Osteoblast (primary cell): ENCODE measurements at regions not wholly inside any gene's neighbourhood (a gene's known extent, or its start where the extent isn't known, plus 50 kb on each side); places are given as distances from the start of the nearest gene placed in this dataset.

Experiments used
- DNase-seq: peaks from one replicate; pipeline ENCODE4 v3.0.0; 2011; ENCODE audit warnings: low spot score, mixed read lengths; ENCODE audit not compliant: insufficient read length; ENCODE audit errors: missing footprints
- H2AFZ ChIP-seq: 2 replicates; pipeline ENCODE4 v1.6.0; 2011; ENCODE audit warnings: mild to moderate bottlenecking, low read length
- H3K27ac ChIP-seq: 2 replicates; pipeline ENCODE4 v1.5.1; 2011; ENCODE audit warnings: mild to moderate bottlenecking, low read depth, low read length, moderate library complexity
- H3K27me3 ChIP-seq: 2 replicates; pipeline ENCODE4 v1.6.0; 2012; ENCODE audit warnings: mild to moderate bottlenecking, control low read depth, inconsistent platforms, low read length, moderate library complexity; ENCODE audit not compliant: insufficient read depth
- H3K36me3 ChIP-seq: 2 replicates; pipeline ENCODE4 v1.5.1; 2011; ENCODE audit warnings: mild to moderate bottlenecking, low read length, control low read depth, moderate library complexity; ENCODE audit not compliant: insufficient read depth
- H3K4me1 ChIP-seq: 2 replicates; pipeline ENCODE4 v1.5.1; 2011; ENCODE audit warnings: mild to moderate bottlenecking, low read length, control low read depth, moderate library complexity; ENCODE audit not compliant: insufficient read depth
- H3K4me2 ChIP-seq: 2 replicates; pipeline ENCODE4 v1.6.0; 2011; ENCODE audit warnings: mild to moderate bottlenecking, low read length; ENCODE audit not compliant: insufficient read depth
- H3K4me3 ChIP-seq: fragments of 200-600 bp; sonication (generic); 3 replicates; pipeline ENCODE4 v1.5.1; 2012; ENCODE audit warnings: mild to moderate bottlenecking, low read length, inconsistent platforms; ENCODE audit not compliant: insufficient read depth
- H3K79me2 ChIP-seq: 2 replicates; pipeline ENCODE4 v1.6.0; 2012; ENCODE audit warnings: mild to moderate bottlenecking, low read length, control low read depth, inconsistent platforms; ENCODE audit not compliant: insufficient read depth
- H3K9me3 ChIP-seq: 2 replicates; pipeline ENCODE4 v1.5.1; 2011; ENCODE audit warnings: low read depth, low read length, control low read depth
- H4K20me1 ChIP-seq: 2 replicates; pipeline ENCODE4 v1.6.0; 2012; ENCODE audit warnings: mild to moderate bottlenecking, low read length, control low read depth; ENCODE audit not compliant: insufficient read depth
- TF ChIP-seq, protein P1 (sequence below): IDR thresholded peaks from 2 replicates; pipeline ENCODE4 v1.5.1; 2011; ENCODE audit warnings: mild to moderate bottlenecking, low read depth, low read length, moderate library complexity; ENCODE audit errors: extremely low read depth

DNA sequence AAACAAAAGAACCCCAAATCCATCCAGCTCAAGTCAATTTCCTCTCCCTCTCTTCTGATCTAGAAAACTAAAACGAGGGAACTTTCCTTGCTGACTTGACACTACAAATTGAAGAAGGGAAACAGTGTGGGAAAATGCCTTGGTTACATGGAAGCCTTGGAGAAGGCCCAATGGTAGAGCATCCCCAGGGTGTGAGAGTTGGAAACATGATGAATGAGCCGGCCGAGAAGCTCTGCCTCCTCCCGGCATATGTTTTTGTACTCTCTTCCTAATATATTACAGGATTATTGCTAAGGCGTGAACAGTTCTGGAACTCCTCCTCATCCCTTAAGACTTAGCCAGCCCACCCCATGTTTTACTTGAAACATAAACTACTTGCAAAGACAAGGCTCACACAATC, 618.2 kb upstream of the MGMT start:
- TF ChIP-seq, protein P1, sequence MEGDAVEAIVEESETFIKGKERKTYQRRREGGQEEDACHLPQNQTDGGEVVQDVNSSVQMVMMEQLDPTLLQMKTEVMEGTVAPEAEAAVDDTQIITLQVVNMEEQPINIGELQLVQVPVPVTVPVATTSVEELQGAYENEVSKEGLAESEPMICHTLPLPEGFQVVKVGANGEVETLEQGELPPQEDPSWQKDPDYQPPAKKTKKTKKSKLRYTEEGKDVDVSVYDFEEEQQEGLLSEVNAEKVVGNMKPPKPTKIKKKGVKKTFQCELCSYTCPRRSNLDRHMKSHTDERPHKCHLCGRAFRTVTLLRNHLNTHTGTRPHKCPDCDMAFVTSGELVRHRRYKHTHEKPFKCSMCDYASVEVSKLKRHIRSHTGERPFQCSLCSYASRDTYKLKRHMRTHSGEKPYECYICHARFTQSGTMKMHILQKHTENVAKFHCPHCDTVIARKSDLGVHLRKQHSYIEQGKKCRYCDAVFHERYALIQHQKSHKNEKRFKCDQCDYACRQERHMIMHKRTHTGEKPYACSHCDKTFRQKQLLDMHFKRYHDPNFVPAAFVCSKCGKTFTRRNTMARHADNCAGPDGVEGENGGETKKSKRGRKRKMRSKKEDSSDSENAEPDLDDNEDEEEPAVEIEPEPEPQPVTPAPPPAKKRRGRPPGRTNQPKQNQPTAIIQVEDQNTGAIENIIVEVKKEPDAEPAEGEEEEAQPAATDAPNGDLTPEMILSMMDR = no peak
- no peaks in the 10 kb centered on the region for H3K4me1 ChIP-seq

DNA sequence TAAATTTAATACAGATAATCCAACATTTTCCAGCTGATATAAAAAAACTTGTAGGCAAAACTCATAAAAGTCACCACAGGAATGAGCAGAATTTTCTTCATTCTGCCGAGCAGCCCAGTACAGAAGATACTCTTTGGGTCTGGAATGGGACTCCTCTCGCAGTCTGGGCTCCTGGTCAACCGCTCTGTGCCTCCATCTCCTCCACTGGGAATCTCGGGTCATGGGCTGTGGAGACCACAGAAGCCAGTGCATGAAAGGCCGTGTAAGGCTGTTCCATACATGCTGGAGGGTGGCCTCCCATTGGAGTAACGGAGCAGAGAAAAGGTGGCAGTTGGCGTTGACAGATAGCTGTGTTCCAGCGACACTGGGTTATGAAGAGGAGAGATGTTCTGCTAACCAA, 616.4 kb upstream of the MGMT start:
- Histone ChIP-seq H3K9me3 (no peaks in the 10 kb centered on the region), H3K27me3 (no peaks in the 10 kb centered on the region), H3K79me2 (no peaks in the 10 kb centered on the region), H3K4me1 (no peaks in the 10 kb centered on the region), H3K4me3 (no peak overlapping the region), H4K20me1 (no peaks in the 10 kb centered on the region), H2AFZ (no peak overlapping the region), H3K4me2 (no peak overlapping the region), H3K27ac (no peak overlapping the region), H3K36me3 (no peaks in the 10 kb centered on the region)
- TF ChIP-seq, protein P1 = no peak
- no peak for DNase-seq

More for the DNA sequence above, 618.2 kb upstream of the MGMT start:
- Histone ChIP-seq H4K20me1 (no peaks in the 10 kb centered on the region), H3K27ac (no peak overlapping the region), H3K4me2 (no peak overlapping the region), H3K27me3 (no peaks in the 10 kb centered on the region), H3K9me3 (no peaks in the 10 kb centered on the region), H2AFZ (no peak overlapping the region), H3K4me3 (no peak overlapping the region), H3K79me2 (no peaks in the 10 kb centered on the region), H3K36me3 (no peaks in the 10 kb centered on the region)
- DNase-seq = no peak

DNA sequence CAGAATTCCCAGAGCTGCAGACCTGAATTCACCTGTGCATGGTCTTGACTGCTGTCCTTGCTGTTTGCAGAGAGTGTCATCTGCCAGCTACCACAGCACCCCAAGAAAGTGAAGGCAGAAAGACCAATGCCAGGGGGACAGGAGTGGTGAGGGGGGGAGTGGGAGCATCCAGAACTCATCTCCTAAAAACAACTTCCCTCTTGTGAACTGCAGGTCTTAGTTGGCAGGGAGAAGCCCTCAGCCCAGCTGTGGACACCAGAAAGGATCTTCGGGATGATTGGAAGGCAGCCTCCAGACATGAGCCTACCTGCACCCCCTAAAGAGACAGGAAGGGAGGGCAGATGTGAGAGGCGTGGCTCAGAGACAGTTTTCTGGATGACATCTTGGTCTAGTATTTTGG, 615.8 kb upstream of the MGMT start:
- Histone ChIP-seq H3K36me3 (no peaks in the 10 kb centered on the region), H3K27ac (no peak overlapping the region), H4K20me1 (no peaks in the 10 kb centered on the region), H2AFZ (no peak overlapping the region), H3K27me3 (no peaks in the 10 kb centered on the region), H3K4me2 (no peak overlapping the region), H3K4me1 (no peaks in the 10 kb centered on the region), H3K79me2 (no peaks in the 10 kb centered on the region), H3K9me3 (no peaks in the 10 kb centered on the region), H3K4me3 (no peak overlapping the region)
- DNase-seq = no peak
- TF ChIP-seq, protein P1 = no peak

DNA sequence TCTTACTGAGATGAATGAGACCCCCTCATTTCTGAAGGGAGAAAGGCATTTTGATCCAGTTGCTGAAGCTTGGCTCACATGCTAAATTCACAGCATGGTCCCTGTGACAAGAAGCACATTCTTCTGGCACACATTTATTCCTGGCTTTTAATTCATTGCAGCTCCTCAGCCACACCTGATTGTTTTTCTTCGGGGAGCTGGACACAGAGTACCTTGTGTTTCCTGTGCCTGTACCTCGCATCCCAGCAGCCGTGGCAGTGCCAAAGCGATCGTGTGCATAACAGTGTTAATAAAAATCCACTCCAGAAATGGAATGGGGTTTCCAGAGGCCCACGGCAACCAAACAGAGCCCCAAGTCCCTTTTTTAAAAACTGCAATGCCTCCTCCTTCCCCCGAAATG, 615.3 kb upstream of the MGMT start:
- Histone ChIP-seq H3K27ac (no peak overlapping the region), H2AFZ (no peak overlapping the region), H3K79me2 (no peaks in the 10 kb centered on the region), H3K36me3 (no peaks in the 10 kb centered on the region), H4K20me1 (no peaks in the 10 kb centered on the region), H3K4me1 (no peaks in the 10 kb centered on the region), H3K4me2 (no peak overlapping the region), H3K27me3 (no peaks in the 10 kb centered on the region), H3K9me3 (no peaks in the 10 kb centered on the region), H3K4me3 (no peak overlapping the region)
- no peak for DNase-seq
- TF ChIP-seq, protein P1 = no peak
